ENCODE measurements at regions not wholly inside any gene's neighbourhood (a gene's known extent, or its start where the extent isn't known, plus 50 kb on each side); places are given as distances from the start of the nearest gene placed in this dataset.

- TF ChIP-seq CTCF (IDR thresholded peaks at IDR 0.05) (no peak), EZH2 (IDR thresholded peaks at IDR 0.05; ENCODE audit: borderline replicate concordance, insufficient read depth, low read depth, low read length, poor library complexity, severe bottlenecking) (no peak)
Measured at GRCh38 chr1:214957330-214958137, 125.0 kb upstream of the KCNK2 start.
